Heart right ventricle (tissue), 16 donors: ENCODE measurements at regions not wholly inside any gene's neighbourhood (a gene's known extent, or its start where the extent isn't known, plus 50 kb on each side); places are given as distances from the start of the nearest gene placed in this dataset.
"Not testable (repeated sequence)": the region's sequence is repeated elsewhere in the genome, so short reads cannot be mapped to it uniquely, and the experiment has no call there.

Experiments used
- ATAC-seq, 8 donors: fragments of 200-7000 bp; cut with Tn5 transposase; one replicate each; pipeline ENCODE4 v1.9.1; 2020; ENCODE audit warnings: mild to moderate bottlenecking in 8 of 8, moderate library complexity in 8 of 8, moderate number of reproducible peaks in 1 of 8
- DNase-seq, 2 donors: peaks; one replicate each; pipeline ENCODE4 v3.0.0-alpha.2; 2020
- H3K27ac ChIP-seq, 10 donors: fragments of 200-600 bp; sonication (generic) in 2 of 10; one replicate each; pipeline versions ENCODE4 v1.5.0 to v1.8.0; 2020 to 2022; ENCODE audit warnings: mild to moderate bottlenecking in 3 of 10
- H3K27me3 ChIP-seq, 7 donors: fragments of 200-600 bp; one replicate each; pipeline ENCODE4 v1.8.0; 2021 to 2022; ENCODE audit warnings: mild to moderate bottlenecking in 2 of 7
- H3K36me3 ChIP-seq, 9 donors: fragments of 200-600 bp; sonication (generic) in 1 of 9; one replicate each; pipeline versions ENCODE4 v1.5.0 to v1.8.0; 2020 to 2022; ENCODE audit warnings: mild to moderate bottlenecking in 2 of 9
- H3K4me1 ChIP-seq, 9 donors: fragments of 200-600 bp; sonication (generic) in 1 of 9; one replicate each; pipeline versions ENCODE4 v1.5.0 to v1.8.0; 2020 to 2022; ENCODE audit warnings: mild to moderate bottlenecking in 4 of 9
- H3K4me3 ChIP-seq, 10 donors: fragments of 200-600 bp; sonication (generic) in 2 of 10; one replicate each; pipeline versions ENCODE4 v1.5.0 to v1.8.0; 2020 to 2022; ENCODE audit warnings: mild to moderate bottlenecking in 7 of 10, moderate library complexity in 2 of 10
- H3K9me3 ChIP-seq, 11 donors: fragments of 200-600 bp in 10 of 11; sonication (generic) in 2 of 11; one replicate each; pipeline versions ENCODE4 v1.5.0 to v1.8.0; 2013 to 2022; ENCODE audit warnings: mild to moderate bottlenecking in 2 of 11, control low read depth in 1 of 11, moderate library complexity in 1 of 11
- WGBS, 2 donors: extraction: QIAGEN DNeasy Blood & Tissue Kit; methylation state at CpG; one replicate each; pipeline ENCODE4 v1.1.7; 2013; ENCODE audit warnings: inconsistent platforms in 1 of 2; 5-methylcytosine and 5-hydroxymethylcytosine counted together
- intact Hi-C, 10 donors: fragments of 100-400 bp; cut with DNase I; formaldehyde crosslinking; loops; one replicate each; pipeline versions ENCODE4 v1.11.1 to v1.14.2; 2022
- TF ChIP-seq, protein P1 (sequence below), 9 donors: fragments of 200-600 bp; sonication (generic) in 2 of 9; IDR thresholded peaks; one replicate each; pipeline versions ENCODE4 v1.5.0 to v1.8.0; 2021 to 2022; ENCODE audit warnings: antibody characterized with exemption in 9 of 9, mild to moderate bottlenecking in 5 of 9, moderate library complexity in 1 of 9
- donor health status: Arrhythmogenic right ventricular cardiomyopathy.
- donor health status: ischemic (EF 13 %, LVEDD 7.1; RV severe dilation, severe dysfunction).
- donor health status: healthy with polysubstance abuse.
- donor health status: DM: no; HTN: yes; CAD: no.
- donor health status: DM: no; HTN: no; CAD: no.
- donor health status: ischemic (EF 25% LVEDD 6.9; RV normal size, moderate dysfunction).
- donor health status: ischemic (EF 25% LVEDD 5.7; RV mildly dilated, moderate dysfunction).
- donor health status: healthy.
- donor health status: DM: yes; HTN: yes; CAD: no.
- donor health status: Ischemic cardiomyopathy.
- donor health status: ischemic (EF 35%, LVEDD 5.7; RV mildly dilated, moderate dysfunction).
- donor health status: nonischemic (EF 11% LVEDD 7.7; RV severe dilation, severe dysfunction).
- donor health status: DM: yes; HTN: yes; CAD: no.
- donor health status: PGD.
- donor health status: ischemic (EF 29% LVEDD 5.4; RV normal size, mild dysfunction).
- donor health status: nonischemic (EF 23%, LVEDD 6.1; RV moderate dilation, normal function).

DNA sequence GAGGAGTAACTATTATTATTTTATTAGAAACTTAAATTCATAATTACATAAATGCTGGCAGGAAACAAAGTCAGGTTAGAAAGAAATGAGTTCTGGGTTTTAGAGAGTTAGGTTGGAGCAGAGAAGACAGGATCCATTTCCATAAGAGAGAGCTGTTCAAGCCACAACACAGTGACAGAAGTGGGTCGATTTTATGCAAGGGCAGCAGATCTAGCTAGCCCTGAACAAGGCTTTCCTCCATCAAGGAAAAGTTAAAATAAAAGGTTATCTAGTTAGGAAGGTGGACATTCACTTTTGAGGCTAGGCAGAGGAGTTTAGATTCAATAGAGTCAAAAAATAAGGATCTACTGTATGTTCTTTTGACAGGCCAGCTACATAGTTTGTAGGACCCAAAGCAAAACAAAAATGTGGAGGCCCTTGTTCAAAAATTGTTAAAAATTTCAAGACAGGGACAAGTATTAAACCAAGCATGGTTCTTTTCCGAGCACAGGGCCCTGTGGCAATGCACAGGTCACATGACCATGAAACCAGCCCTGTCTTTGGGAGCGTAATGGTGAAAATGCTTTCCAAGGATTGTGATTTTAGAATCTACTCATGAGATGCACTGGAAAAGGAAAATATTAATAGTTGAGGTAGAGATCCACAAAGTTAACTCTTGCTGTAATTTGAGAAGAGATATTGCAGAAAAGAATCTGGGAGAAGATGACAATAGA, 91.2 kb upstream of the CREB1 start:
- intact Hi-C loops, result no loop called here
- no peak for DNase-seq
- H3K27me3 ChIP-seq, result no peaks in the 10 kb centered on the region
- TF ChIP-seq, protein P1, sequence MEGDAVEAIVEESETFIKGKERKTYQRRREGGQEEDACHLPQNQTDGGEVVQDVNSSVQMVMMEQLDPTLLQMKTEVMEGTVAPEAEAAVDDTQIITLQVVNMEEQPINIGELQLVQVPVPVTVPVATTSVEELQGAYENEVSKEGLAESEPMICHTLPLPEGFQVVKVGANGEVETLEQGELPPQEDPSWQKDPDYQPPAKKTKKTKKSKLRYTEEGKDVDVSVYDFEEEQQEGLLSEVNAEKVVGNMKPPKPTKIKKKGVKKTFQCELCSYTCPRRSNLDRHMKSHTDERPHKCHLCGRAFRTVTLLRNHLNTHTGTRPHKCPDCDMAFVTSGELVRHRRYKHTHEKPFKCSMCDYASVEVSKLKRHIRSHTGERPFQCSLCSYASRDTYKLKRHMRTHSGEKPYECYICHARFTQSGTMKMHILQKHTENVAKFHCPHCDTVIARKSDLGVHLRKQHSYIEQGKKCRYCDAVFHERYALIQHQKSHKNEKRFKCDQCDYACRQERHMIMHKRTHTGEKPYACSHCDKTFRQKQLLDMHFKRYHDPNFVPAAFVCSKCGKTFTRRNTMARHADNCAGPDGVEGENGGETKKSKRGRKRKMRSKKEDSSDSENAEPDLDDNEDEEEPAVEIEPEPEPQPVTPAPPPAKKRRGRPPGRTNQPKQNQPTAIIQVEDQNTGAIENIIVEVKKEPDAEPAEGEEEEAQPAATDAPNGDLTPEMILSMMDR (IDR thresholded peaks at IDR 0.05), result no peak
- no peaks in the 10 kb centered on the region for H3K36me3 ChIP-seq
- peaks cover 0 to 5% (median 0%) of the 10 kb centered on the region in 11 donors for H3K9me3 ChIP-seq
- no peak overlapping the region for H3K27ac ChIP-seq
- WGBS, 2 donors, result 92% methylated on average over 3 of the region's 3 CpGs
- ATAC-seq, result no peak
- H3K4me3 ChIP-seq, result no peak overlapping the region
- no peaks in the 10 kb centered on the region for H3K4me1 ChIP-seq

DNA sequence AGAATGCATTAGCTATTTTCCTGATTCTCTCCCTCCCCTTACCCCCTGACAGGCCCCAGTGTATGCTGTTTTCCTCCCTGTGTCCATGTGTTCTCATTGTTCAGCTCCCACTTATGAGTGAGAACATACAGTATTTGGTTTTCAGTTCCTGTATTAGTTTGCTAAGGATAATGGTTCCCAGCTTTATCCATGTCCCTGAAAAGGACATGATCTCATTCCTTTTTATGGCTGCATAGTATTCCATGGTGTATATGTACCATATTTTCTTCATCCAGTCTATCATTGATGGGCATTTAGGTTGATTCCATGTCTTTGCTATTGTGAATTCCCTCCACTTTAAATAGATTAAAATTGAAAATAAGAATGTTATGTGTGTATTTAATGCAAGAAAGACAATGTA, 89.9 kb upstream of the CREB1 start:
- H3K36me3 ChIP-seq, intact Hi-C loops, H3K27ac ChIP-seq, H3K4me3 ChIP-seq, DNase-seq, H3K4me1 ChIP-seq, H3K27me3 ChIP-seq, ATAC-seq, H3K9me3 ChIP-seq: not testable (repeated sequence)

DNA sequence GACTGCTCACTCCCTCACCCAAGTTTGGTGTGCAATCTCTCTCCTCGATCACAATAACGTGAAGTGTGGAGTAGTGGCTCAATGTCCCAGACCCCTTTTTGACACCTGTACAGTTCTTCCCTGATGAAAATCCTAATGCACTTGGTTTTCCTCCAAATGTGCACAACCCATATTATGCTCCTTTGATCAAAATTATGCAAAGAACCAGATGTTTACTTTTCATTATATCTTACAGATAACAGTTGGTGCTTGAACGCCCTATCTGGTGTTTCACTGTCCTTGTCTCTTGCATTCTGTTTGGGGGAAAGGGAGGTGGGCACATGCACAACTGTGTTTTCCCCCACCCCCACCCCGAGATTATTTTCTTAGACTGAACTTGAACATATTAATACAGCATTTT, 85.0 kb upstream of the CREB1 start:
- no peak overlapping the region for H3K4me3 ChIP-seq
- ATAC-seq, result no peak
- intact Hi-C loops, result no loop called here
- no peaks in the 10 kb centered on the region for H3K27me3 ChIP-seq
- peaks cover 0 to under 1% (median 0%) of the 10 kb centered on the region in 9 donors for H3K4me1 ChIP-seq
- TF ChIP-seq, protein P1 (IDR thresholded peaks at IDR 0.05), result no peak
- DNase-seq, result no peak
- WGBS, 2 donors, result 85 to 92% methylated on average over 4 of the region's 4 CpGs
- no peaks in the 10 kb centered on the region for H3K36me3 ChIP-seq
- peaks cover 0 to 4% (median 0%) of the 10 kb centered on the region in 11 donors for H3K9me3 ChIP-seq
- no peak overlapping the region for H3K27ac ChIP-seq

DNA sequence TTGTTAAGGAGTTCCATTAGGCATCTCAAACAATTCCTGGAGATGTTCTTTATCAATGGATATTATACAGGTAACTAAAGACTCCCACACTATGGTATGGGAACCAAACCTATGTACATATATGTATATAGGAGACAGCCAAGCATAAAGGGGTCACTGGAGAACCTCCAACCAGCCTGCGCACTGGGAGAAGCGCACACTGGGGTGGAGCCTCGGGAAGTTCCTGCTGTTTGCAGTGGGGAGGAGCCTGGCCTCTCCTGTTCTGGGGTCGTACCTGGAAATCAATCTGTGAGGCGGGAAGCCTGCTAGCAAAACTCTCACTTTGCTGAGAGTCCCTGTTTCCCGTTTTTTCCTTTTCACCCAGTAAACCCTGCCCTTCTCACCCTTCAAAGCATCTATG, 83.1 kb upstream of the CREB1 start:
- TF ChIP-seq, protein P1 (IDR thresholded peaks at IDR 0.05), result no peak
- no peaks in the 10 kb centered on the region for H3K9me3 ChIP-seq
- H3K4me3 ChIP-seq, result no peak overlapping the region
- 67 to 79% methylated on average over 6 of the region's 6 CpGs for WGBS, 2 donors
- no peak for DNase-seq
- H3K27me3 ChIP-seq, result no peaks in the 10 kb centered on the region
- no peak for ATAC-seq
- H3K36me3 ChIP-seq, result no peaks in the 10 kb centered on the region
- H3K4me1 ChIP-seq, result peaks cover 0 to 11% (median 0%) of the 10 kb centered on the region in 9 donors
- no peak overlapping the region for H3K27ac ChIP-seq
- intact Hi-C loops, result no loop called here

DNA sequence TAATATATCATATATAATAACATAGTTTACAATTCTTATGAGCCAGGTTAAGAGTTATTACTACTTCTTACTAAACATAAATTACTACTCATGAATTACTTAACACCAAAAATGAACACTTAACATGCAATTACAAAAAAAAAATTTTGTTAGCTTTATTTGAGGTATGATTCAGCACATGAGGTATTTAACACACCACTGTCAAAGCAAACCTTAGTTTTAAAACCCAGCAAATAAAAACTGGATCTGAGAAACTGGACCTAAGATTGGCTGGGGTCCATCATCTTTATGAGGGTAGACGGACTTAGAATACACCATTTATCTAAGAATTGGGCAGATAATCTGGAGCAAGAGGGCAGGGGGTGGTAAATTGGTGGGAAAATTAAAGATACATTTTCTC, 81.8 kb upstream of the CREB1 start:
- intact Hi-C loops, result no loop called here
- Histone ChIP-seq H3K4me3 (no peak overlapping the region), H3K9me3 (no peaks in the 10 kb centered on the region), H3K36me3 (no peaks in the 10 kb centered on the region), H3K4me1 (peaks cover 0 to 11% (median 0%) of the 10 kb centered on the region in 9 donors), H3K27me3 (no peaks in the 10 kb centered on the region), H3K27ac (no peak overlapping the region)
- ATAC-seq (no peak), DNase-seq (no peak)
- TF ChIP-seq, protein P1 (IDR thresholded peaks at IDR 0.05), result no peak
- 81 to 85% methylated on average over 1 of the region's 1 CpG for WGBS, 2 donors
